OCI-LY7 (cell line): ENCODE measurements at regions not wholly inside any gene's neighbourhood (a gene's known extent, or its start where the extent isn't known, plus 50 kb on each side); places are given as distances from the start of the nearest gene placed in this dataset.

Experiments
- CTCF ChIP-seq: fragments of 200-600 bp; sonication (generic); conservative IDR thresholded peaks from 2 replicates; pipeline ENCODE4 v1.5.1; 2014; ENCODE audit warnings: mild to moderate bottlenecking, antibody characterized with exemption, low read length, moderate library complexity, mixed read lengths
- EZH2phosphoT487 ChIP-seq: fragments of 200-600 bp; sonication (generic); IDR thresholded peaks from 2 replicates; pipeline ENCODE4 v1.6.1; 2018; ENCODE audit warnings: low read depth, borderline replicate concordance, mild to moderate bottlenecking, mixed run types, antibody characterized with exemption, low read length, moderate library complexity, mixed read lengths

- no peak for TF ChIP-seq CTCF
- no peak for TF ChIP-seq EZH2phosphoT487
Measured at GRCh38 chr20:40156600-40157317, 532.3 kb downstream of the MAFB start.
